LNCAP (cell line): ENCODE measurements at regions not wholly inside any gene's neighbourhood (a gene's known extent, or its start where the extent isn't known, plus 50 kb on each side); places are given as distances from the start of the nearest gene placed in this dataset.

Source experiments
- TF ChIP-seq, protein P1 (sequence below): fragments of 450-650 bp; IDR thresholded peaks from 2 replicates; pipeline ENCODE4 v1.5.1; 2017; ENCODE audit warnings: mild to moderate bottlenecking

- TF ChIP-seq, protein P1, sequence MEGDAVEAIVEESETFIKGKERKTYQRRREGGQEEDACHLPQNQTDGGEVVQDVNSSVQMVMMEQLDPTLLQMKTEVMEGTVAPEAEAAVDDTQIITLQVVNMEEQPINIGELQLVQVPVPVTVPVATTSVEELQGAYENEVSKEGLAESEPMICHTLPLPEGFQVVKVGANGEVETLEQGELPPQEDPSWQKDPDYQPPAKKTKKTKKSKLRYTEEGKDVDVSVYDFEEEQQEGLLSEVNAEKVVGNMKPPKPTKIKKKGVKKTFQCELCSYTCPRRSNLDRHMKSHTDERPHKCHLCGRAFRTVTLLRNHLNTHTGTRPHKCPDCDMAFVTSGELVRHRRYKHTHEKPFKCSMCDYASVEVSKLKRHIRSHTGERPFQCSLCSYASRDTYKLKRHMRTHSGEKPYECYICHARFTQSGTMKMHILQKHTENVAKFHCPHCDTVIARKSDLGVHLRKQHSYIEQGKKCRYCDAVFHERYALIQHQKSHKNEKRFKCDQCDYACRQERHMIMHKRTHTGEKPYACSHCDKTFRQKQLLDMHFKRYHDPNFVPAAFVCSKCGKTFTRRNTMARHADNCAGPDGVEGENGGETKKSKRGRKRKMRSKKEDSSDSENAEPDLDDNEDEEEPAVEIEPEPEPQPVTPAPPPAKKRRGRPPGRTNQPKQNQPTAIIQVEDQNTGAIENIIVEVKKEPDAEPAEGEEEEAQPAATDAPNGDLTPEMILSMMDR, result no peak
Measured at GRCh38 chr4:173745765-173746164, 215.7 kb upstream of the HAND2 start.

GRCh38 chr4:173736840-173737239 is 206.8 kb upstream of the HAND2 start:
- TF ChIP-seq, protein P1, result no peak

DNA sequence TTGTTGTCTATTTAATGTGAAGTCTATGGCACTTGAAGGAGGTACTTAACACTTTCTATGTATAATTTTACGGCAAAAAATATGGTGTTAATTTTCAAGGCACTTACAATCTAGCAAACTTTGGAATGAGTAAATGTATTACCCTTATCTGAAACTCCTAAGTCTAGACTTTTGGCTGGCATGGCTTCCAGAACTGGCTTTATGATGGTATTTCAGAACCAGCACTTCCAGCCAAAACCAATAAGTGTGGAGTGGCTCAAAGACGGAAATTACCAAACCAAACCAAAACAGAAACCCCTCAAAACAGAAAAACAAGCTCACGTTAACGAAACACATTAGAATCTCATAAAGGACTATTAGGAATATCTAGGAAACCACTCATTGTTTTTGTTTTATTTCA is 205.6 kb upstream of the HAND2 start:
- TF ChIP-seq, protein P1, result no peak

DNA sequence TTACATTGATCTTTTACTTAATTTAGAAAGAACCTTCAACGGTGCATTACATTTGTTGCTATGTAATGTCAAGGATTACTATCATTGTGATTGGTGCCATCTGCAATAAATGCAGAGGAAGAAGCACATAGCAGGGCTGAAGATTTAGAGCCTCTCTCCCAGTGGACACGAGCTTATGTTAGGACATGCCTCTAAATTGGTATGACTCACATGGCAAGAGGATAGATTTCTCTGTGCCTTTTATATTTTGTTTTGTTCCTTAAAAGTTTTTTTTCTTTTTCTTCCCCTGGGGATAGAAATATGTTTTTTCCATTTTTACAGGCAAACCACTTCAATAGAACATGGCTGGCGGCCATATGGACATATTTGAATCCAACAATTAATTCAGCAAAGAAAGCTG is 205.0 kb upstream of the HAND2 start:
- TF ChIP-seq, protein P1, result no peak

- TF ChIP-seq, protein P1, result no peak
Measured at GRCh38 chr4:173731257-173731656, 201.2 kb upstream of the HAND2 start.

DNA sequence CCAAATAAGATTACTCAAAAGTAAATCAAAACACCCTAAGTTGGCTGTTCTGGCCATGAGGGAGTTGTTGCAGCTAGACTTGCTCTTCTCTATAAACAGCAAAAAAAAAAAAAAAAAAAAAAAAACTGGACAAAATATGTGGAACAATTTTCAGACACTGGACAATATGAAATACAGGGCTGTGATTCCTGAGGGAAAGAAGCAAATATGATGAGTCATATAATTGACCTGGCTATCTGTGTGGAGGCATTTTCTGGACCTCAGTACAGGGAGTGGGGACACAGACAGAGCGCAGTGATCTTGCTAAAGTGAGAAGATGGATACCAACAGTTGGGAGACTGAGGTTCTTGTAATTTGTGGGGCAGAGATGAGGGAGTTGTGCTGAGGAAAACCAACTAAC is 192.0 kb upstream of the HAND2 start:
- TF ChIP-seq, protein P1, result no peak

DNA sequence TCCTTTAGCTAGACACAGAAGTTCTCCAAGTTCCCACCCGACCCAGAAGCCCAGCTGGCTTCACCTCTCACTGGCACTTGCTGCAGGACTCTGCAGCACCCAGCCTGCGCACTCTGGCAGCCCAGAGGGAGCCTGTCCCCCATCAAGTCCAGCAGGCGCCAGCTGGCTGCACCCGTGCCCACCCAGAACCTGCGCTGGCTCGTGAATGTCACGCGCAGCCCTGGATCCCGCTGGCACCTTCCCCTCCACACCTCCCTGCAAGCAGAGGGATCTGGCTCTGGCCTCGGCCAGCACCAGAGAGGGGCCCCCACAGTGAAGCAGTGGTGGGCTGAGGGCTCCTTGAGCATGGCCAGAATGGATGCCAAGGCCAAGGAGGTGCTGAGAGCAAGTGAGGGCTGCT is 187.6 kb upstream of the HAND2 start:
- TF ChIP-seq, protein P1, result no peak

GRCh38 chr4:173714456-173714855 is 184.4 kb upstream of the HAND2 start:
- TF ChIP-seq, protein P1, result no peak
